Suprapubic skin (tissue), 4 donors: ENCODE measurements at regions not wholly inside any gene's neighbourhood (a gene's known extent, or its start where the extent isn't known, plus 50 kb on each side); places are given as distances from the start of the nearest gene placed in this dataset.

ENCODE experiments used
- DNase-seq, 2 donors: peaks; one replicate each; pipeline ENCODE4 v3.0.0-alpha.2; 2019; ENCODE audit warnings: low spot score in 2 of 2
- H3K27ac ChIP-seq: fragments of 200-600 bp; sonication (generic); one replicate; pipeline ENCODE4 v1.5.1; 2019
- H3K27me3 ChIP-seq: fragments of 200-600 bp; sonication (generic); one replicate; pipeline ENCODE4 v1.5.1; 2019
- H3K36me3 ChIP-seq: fragments of 200-600 bp; sonication (generic); one replicate; pipeline ENCODE4 v1.5.1; 2019
- H3K4me1 ChIP-seq: fragments of 200-600 bp; sonication (generic); one replicate; pipeline ENCODE4 v1.5.1; 2019
- H3K4me3 ChIP-seq: fragments of 200-600 bp; sonication (generic); one replicate; pipeline ENCODE4 v1.5.1; 2019; ENCODE audit warnings: mild to moderate bottlenecking
- H3K9me3 ChIP-seq: fragments of 200-600 bp; sonication (generic); one replicate; pipeline ENCODE4 v1.5.1; 2019
- EP300 ChIP-seq: sonication (generic); formaldehyde crosslinking; IDR thresholded peaks from one replicate; pipeline ENCODE4 v1.6.1; 2017; ENCODE audit warnings: antibody characterized with exemption
- POLR2A ChIP-seq, 2 donors: fragments of 450-650 bp; IDR thresholded peaks; one replicate each; pipeline ENCODE4 v1.6.1; 2017; ENCODE audit warnings: antibody characterized with exemption in 2 of 2, mild to moderate bottlenecking in 2 of 2, moderate library complexity in 2 of 2
- POLR2AphosphoS5 ChIP-seq, 3 donors: sonication (generic); formaldehyde crosslinking; IDR thresholded peaks; one replicate each; pipeline ENCODE4 v1.6.1; 2017; ENCODE audit warnings: antibody characterized with exemption in 3 of 3
- WGBS: methylation state at CpG from one replicate; pipeline ENCODE4 v1.1.5; 2018; 5-methylcytosine and 5-hydroxymethylcytosine counted together
- TF ChIP-seq, protein P1 (sequence below), 2 donors: fragments of 200-600 bp in 1 of 2; fragments of 450-650 bp in 1 of 2; sonication (generic) in 1 of 2; IDR thresholded peaks; one replicate each; pipeline ENCODE4 v1.5.1; 2016 to 2019; ENCODE audit warnings: antibody characterized with exemption in 2 of 2, mild to moderate bottlenecking in 1 of 2, moderate library complexity in 1 of 2

DNA sequence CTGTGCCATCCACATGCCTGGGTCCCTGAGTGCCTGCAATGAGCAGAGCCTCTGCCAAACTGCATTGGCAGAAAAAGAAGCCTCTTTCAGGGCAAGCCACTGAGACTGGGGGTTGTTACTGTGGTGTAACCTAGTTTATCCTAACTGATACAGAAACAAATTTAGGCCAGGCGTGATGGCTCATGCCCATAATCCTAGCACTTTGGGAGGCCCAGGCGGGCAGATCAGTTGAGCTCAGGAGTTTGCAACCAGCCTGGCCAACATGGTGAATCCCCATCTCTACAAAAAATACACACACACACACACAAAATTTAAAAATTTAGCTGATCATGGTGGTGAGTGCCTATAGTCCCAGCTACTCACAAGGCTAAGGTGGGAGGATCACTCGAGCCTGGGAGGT lies 221.6 kb downstream of the TBC1D2B start:
- DNase-seq: peak in 1 of 2 donors; percentile 18
- peaks cover 33% of the 10 kb centered on the region for H3K27me3 ChIP-seq
- H3K27ac ChIP-seq: no peak overlapping the region
- 83% methylated on average over 3 of the region's 3 CpGs for WGBS
- no peak overlapping the region for H3K4me3 ChIP-seq
- no peaks in the 10 kb centered on the region for H3K9me3 ChIP-seq
- H3K36me3 ChIP-seq: no peaks in the 10 kb centered on the region
- no peaks in the 10 kb centered on the region for H3K4me1 ChIP-seq
- TF ChIP-seq POLR2A (IDR thresholded peaks at IDR 0.05): no peak

DNA sequence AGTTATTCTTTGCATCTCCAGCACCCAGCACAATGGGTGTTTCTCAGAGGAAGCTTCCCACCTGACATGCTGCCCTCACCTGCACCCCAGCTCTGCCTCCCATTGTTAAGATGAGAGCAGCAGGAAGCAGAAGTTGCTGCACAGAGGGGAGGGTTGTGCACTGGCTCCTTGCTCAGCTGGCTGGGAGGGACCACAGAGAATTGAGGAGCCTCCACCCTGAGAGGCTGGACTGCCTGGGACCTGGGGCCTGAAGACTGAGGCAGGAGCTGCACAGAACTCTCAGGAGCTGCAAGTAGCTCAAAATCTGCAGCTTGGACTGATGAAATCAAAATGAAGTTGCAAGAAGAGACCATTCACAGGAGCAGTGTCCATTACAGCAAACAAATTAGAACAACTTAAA lies 222.3 kb upstream of the LINGO1 start:
- peak in 1 of 2 donors; percentile 37 for DNase-seq
- Histone ChIP-seq H3K36me3 (no peaks in the 10 kb centered on the region), H3K9me3 (no peaks in the 10 kb centered on the region), H3K27ac (no peak overlapping the region), H3K4me3 (no peak overlapping the region), H3K4me1 (no peaks in the 10 kb centered on the region), H3K27me3 (peaks cover 39% of the 10 kb centered on the region)
- no peak for TF ChIP-seq POLR2AphosphoS5 (IDR thresholded peaks at IDR 0.05)
- TF ChIP-seq, protein P1, sequence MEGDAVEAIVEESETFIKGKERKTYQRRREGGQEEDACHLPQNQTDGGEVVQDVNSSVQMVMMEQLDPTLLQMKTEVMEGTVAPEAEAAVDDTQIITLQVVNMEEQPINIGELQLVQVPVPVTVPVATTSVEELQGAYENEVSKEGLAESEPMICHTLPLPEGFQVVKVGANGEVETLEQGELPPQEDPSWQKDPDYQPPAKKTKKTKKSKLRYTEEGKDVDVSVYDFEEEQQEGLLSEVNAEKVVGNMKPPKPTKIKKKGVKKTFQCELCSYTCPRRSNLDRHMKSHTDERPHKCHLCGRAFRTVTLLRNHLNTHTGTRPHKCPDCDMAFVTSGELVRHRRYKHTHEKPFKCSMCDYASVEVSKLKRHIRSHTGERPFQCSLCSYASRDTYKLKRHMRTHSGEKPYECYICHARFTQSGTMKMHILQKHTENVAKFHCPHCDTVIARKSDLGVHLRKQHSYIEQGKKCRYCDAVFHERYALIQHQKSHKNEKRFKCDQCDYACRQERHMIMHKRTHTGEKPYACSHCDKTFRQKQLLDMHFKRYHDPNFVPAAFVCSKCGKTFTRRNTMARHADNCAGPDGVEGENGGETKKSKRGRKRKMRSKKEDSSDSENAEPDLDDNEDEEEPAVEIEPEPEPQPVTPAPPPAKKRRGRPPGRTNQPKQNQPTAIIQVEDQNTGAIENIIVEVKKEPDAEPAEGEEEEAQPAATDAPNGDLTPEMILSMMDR (IDR thresholded peaks at IDR 0.05): no peak
- TF ChIP-seq EP300: no peak
- TF ChIP-seq POLR2A (IDR thresholded peaks at IDR 0.05): no peak

DNA sequence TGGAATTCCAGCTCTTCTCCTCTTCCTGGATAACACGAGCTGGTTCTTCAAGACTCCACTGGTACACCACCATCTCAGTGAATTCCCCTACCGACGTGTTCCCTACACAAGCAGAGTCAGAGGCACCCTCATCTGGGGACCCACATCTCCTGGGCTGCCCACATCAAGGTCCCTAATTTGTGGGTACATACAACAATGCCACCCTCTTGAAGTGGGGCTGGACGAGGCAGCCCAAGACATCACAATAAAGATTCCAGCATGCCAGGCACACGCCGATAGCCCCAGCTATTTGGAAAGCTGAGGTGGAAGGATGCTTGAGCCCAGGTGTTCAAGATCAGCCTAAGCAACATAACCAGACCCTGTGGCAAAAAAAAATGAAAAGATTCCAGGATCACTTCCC lies 221.2 kb upstream of the LINGO1 start:
- WGBS: 86% methylated on average over 6 of the region's 6 CpGs
- DNase-seq: no peak

DNA sequence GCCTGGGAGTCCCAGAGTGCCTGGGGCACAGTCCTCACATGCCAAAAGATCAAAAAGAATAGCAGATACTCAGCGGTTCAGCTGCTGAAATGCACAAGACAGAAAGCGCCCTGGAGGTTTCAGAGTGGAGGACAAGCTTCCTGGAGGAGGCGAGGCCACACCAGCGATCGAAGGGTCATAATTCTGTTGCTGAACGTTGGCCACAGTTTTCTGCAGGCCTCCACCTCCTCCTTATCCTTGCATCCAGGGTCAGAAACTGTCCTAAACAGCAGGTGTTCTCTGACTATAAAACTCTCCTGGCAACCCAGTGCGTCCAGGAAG lies 220.3 kb upstream of the LINGO1 start:
- 61% methylated on average over 7 of the region's 7 CpGs for WGBS
- Histone ChIP-seq H3K4me1 (no peaks in the 10 kb centered on the region), H3K27me3 (peaks cover 56% of the 10 kb centered on the region), H3K4me3 (no peak overlapping the region), H3K36me3 (no peaks in the 10 kb centered on the region), H3K27ac (no peak overlapping the region), H3K9me3 (no peaks in the 10 kb centered on the region)
- no peak for TF ChIP-seq EP300
- TF ChIP-seq, protein P1 (IDR thresholded peaks at IDR 0.05): no peak
- no peak for TF ChIP-seq POLR2AphosphoS5 (IDR thresholded peaks at IDR 0.05)
- TF ChIP-seq POLR2A (IDR thresholded peaks at IDR 0.05): no peak
- DNase-seq: peak in 1 of 2 donors; percentile 32

More for the DNA sequence above, 221.2 kb upstream of the LINGO1 start:
- H3K4me3 ChIP-seq: no peak overlapping the region
- TF ChIP-seq POLR2AphosphoS5 (IDR thresholded peaks at IDR 0.05): no peak
- TF ChIP-seq, protein P1 (IDR thresholded peaks at IDR 0.05): no peak
- TF ChIP-seq POLR2A (IDR thresholded peaks at IDR 0.05): no peak
- TF ChIP-seq EP300: no peak
- no peak overlapping the region for H3K27ac ChIP-seq
- H3K9me3 ChIP-seq: no peaks in the 10 kb centered on the region
- H3K27me3 ChIP-seq: peaks cover 47% of the 10 kb centered on the region
- no peaks in the 10 kb centered on the region for H3K4me1 ChIP-seq
- no peaks in the 10 kb centered on the region for H3K36me3 ChIP-seq

DNA sequence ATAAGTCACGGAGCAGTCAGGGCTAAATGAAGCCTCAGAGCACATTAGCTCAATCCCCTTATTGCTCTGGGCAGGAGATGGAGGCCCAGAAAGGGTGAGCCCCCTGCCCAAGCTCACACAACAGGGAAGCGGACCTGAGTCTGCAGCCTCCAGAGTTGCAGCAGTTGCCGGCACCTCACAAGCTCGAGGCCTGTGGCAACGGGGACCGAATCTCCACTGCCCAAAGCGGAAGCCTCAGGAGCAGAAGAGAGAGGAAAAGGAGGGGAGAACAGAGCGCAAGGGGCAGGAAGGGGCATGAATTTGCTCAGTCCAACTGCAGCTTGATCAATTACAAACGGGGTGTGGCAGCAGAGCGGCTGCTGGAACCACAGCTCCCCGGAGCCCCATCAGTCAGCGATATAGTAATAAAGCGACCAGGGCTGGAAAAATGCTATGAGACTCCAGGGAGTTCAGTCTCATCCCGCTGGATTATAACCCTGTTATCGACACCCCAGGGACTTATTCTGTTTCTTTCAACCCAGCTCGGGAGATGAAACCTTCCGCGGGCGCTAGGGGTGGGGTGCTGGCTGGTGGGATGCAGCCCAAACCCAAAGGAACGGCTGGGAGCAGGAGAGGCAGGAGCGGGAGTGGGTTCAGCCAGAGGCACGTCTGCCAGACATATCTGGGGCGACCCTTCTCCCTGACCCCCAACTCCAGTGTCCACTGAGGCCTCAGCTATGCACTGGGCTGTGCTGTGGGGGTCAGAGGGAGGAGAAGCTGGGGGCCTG lies 219.7 kb upstream of the LINGO1 start:
- no peaks in the 10 kb centered on the region for H3K4me1 ChIP-seq
- no peak for TF ChIP-seq EP300
- TF ChIP-seq POLR2A (IDR thresholded peaks at IDR 0.05): no peak
- no peak for TF ChIP-seq POLR2AphosphoS5 (IDR thresholded peaks at IDR 0.05)
- TF ChIP-seq, protein P1 (IDR thresholded peaks at IDR 0.05): no peak
- WGBS: 27% methylated on average over 23 of the region's 23 CpGs
- peaks cover 58% of the 10 kb centered on the region for H3K27me3 ChIP-seq
- H3K27ac ChIP-seq: no peak overlapping the region
- DNase-seq: peak in 1 of 2 donors; percentile 40
- H3K4me3 ChIP-seq: no peak overlapping the region
- no peaks in the 10 kb centered on the region for H3K36me3 ChIP-seq
- H3K9me3 ChIP-seq: no peaks in the 10 kb centered on the region

DNA sequence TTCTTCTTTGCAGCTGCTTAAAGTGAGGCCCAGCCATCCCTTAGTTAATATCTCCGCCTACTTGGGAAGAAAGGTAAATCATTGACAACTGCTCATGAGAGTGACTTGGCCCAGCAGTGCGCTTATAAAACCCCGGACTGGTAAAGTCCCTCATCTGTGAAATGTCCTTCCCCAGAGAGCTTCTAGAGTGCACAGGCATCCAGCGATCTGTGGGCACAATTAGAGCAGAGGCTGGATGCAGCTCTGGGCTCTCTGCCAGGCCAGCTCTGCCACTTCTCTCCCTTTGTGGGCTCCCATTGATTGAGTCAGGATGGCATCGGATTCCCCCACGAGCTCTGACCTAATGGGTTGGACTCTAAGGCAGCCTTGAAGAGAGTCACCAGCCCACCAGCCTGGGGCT lies 219.0 kb upstream of the LINGO1 start:
- 67% methylated on average over 6 of the region's 6 CpGs for WGBS
- TF ChIP-seq, protein P1 (IDR thresholded peaks at IDR 0.05): no peak
- TF ChIP-seq POLR2AphosphoS5 (IDR thresholded peaks at IDR 0.05) (no peak), EP300 (no peak), POLR2A (IDR thresholded peaks at IDR 0.05) (no peak)
- Histone ChIP-seq H3K27ac (no peak overlapping the region), H3K9me3 (no peaks in the 10 kb centered on the region), H3K4me3 (no peak overlapping the region), H3K27me3 (peaks cover 59% of the 10 kb centered on the region), H3K4me1 (no peaks in the 10 kb centered on the region), H3K36me3 (no peaks in the 10 kb centered on the region)
- DNase-seq: peak in 1 of 2 donors; percentile 33
